Neuronal stem cell (in vitro differentiated cells): ENCODE measurements at regions not wholly inside any gene's neighbourhood (a gene's known extent, or its start where the extent isn't known, plus 50 kb on each side); places are given as distances from the start of the nearest gene placed in this dataset.

ENCODE experiments used
- DNase-seq: peaks from one replicate; pipeline ENCODE4 v3.0.0-alpha.2; 2013; ENCODE audit warnings: low spot score
- H2AFZ ChIP-seq: one replicate; pipeline ENCODE4 v1.6.1; 2013; ENCODE audit warnings: mild to moderate bottlenecking, low read length, inconsistent platforms
- H2AK5ac ChIP-seq: 2 replicates; pipeline ENCODE4 v1.6.1; 2013; ENCODE audit warnings: low read depth, mild to moderate bottlenecking, inconsistent platforms, low read length, moderate library complexity, mixed read lengths
- H2BK120ac ChIP-seq: 2 replicates; pipeline ENCODE4 v1.6.1; 2013; ENCODE audit warnings: low read depth, mild to moderate bottlenecking, inconsistent platforms, low read length, moderate library complexity, mixed read lengths
- H2BK12ac ChIP-seq: one replicate; pipeline ENCODE4 v1.6.1; 2013; ENCODE audit warnings: low read length, inconsistent platforms
- H2BK15ac ChIP-seq: 2 replicates; pipeline ENCODE4 v1.6.1; 2013; ENCODE audit warnings: mild to moderate bottlenecking, low read length, inconsistent platforms, mixed read lengths
- H2BK5ac ChIP-seq: one replicate; pipeline ENCODE4 v1.6.1; 2013; ENCODE audit warnings: inconsistent platforms, mild to moderate bottlenecking, low read length, moderate library complexity
- H3K14ac ChIP-seq: one replicate; pipeline ENCODE4 v1.6.1; 2013; ENCODE audit warnings: low read length, inconsistent platforms
- H3K18ac ChIP-seq: 2 replicates; pipeline ENCODE4 v1.6.1; 2013; ENCODE audit warnings: low read length, inconsistent platforms
- H3K23ac ChIP-seq: 2 replicates; pipeline ENCODE4 v1.6.1; 2013; ENCODE audit warnings: low read depth, mild to moderate bottlenecking, mixed read lengths, low read length, inconsistent platforms; ENCODE audit not compliant: poor library complexity
- H3K27ac ChIP-seq: replicated peaks from 3 replicates; pipeline ENCODE4 v1.5.1; 2013; ENCODE audit warnings: low read length, inconsistent platforms
- H3K27me3 ChIP-seq, 3 experiments: 2 replicates each; pipeline ENCODE4 v1.6.1; 2013; ENCODE audit warnings: low read length in 3 of 3, mild to moderate bottlenecking in 2 of 3, inconsistent platforms in 1 of 3, low read depth in 1 of 3, mixed read lengths in 1 of 3, moderate library complexity in 1 of 3; ENCODE audit not compliant: control insufficient read depth in 3 of 3, insufficient read depth in 3 of 3
- H3K36me3 ChIP-seq, 2 donors: replicated peaks in 1 of 2; 2 replicates each; pipeline ENCODE4 v1.6.1; 2013; ENCODE audit warnings: low read length in 2 of 2; ENCODE audit not compliant: control insufficient read depth in 2 of 2, insufficient read depth in 2 of 2
- H3K4ac ChIP-seq: 2 replicates; pipeline ENCODE4 v1.6.1; 2013; ENCODE audit warnings: inconsistent platforms, mild to moderate bottlenecking, low read length, moderate library complexity
- H3K4me1 ChIP-seq, 2 donors: 1 replicate in 1 of 2; 2 replicates in 1 of 2; pipeline ENCODE4 v1.6.1; 2013; ENCODE audit warnings: low read length in 2 of 2, low read depth in 1 of 2; ENCODE audit not compliant: control insufficient read depth in 2 of 2, insufficient read depth in 1 of 2
- H3K4me2 ChIP-seq: one replicate; pipeline ENCODE4 v1.6.1; 2013; ENCODE audit warnings: mild to moderate bottlenecking, low read length, inconsistent platforms; ENCODE audit not compliant: insufficient read depth, poor library complexity, severe bottlenecking
- H3K4me3 ChIP-seq, 2 donors: 2 replicates each; pipeline ENCODE4 v1.5.1; 2013; ENCODE audit warnings: low read length in 2 of 2, mild to moderate bottlenecking in 2 of 2, inconsistent platforms in 1 of 2, moderate library complexity in 1 of 2
- H3K79me1 ChIP-seq: one replicate; pipeline ENCODE4 v1.6.1; 2013; ENCODE audit warnings: low read depth, mild to moderate bottlenecking, inconsistent platforms, low read length, moderate library complexity
- H3K9ac ChIP-seq: one replicate; pipeline ENCODE4 v1.6.1; 2013; ENCODE audit warnings: mild to moderate bottlenecking, low read depth, low read length, inconsistent platforms; ENCODE audit not compliant: poor library complexity
- H3K9me3 ChIP-seq, 2 donors: replicated peaks in 1 of 2; 2 replicates each; pipeline versions ENCODE3 to v1.6.1; 2013; ENCODE audit warnings: low read length in 2 of 2, mild to moderate bottlenecking in 2 of 2, inconsistent platforms in 1 of 2, low read depth in 1 of 2, mixed read lengths in 1 of 2, moderate library complexity in 1 of 2; ENCODE audit not compliant: control insufficient read depth in 2 of 2, insufficient read depth in 1 of 2
- H4K8ac ChIP-seq: one replicate; pipeline ENCODE4 v1.6.1; 2013; ENCODE audit warnings: low read depth, mild to moderate bottlenecking, inconsistent platforms, low read length, moderate library complexity
- H4K91ac ChIP-seq: one replicate; pipeline ENCODE4 v1.6.1; 2013; ENCODE audit warnings: low read length, low read depth, mild to moderate bottlenecking, inconsistent platforms; ENCODE audit not compliant: poor library complexity
- WGBS, 2 donors: extraction: QIAGEN DNeasy Blood & Tissue Kit; methylation state at CpG; one replicate each; pipeline ENCODE4 v1.1.7; 2013; ENCODE audit warnings: missing lambda C conversion rate in 2 of 2, mixed read lengths in 1 of 2; ENCODE audit not compliant: insufficient read length in 2 of 2, insufficient replicate concordance in 1 of 2; ENCODE audit errors: extremely low coverage in 2 of 2; 5-methylcytosine and 5-hydroxymethylcytosine counted together

DNA sequence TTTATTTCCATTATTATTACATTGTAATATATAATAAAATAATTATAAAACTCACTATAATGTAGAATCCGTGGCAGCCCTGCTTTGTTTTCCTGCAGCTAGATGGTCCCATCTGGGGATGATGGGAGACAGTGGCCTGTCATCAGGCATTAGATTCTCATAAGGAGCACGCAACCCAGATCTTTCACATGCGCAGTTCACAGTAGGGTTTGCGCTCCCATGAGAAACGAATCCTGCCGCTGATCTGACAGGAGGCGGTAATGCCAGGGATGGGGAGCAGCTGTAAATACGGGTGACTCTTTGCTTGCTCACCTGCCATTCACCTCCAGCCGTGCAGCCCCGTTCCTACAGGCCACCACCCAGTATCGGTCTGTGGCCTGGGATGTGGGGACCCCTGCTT lies 1879.3 kb upstream of the WWC1 start:
- H2BK5ac ChIP-seq = no peak overlapping the region
- no peak overlapping the region for H2AK5ac ChIP-seq
- H3K79me1 ChIP-seq = no peaks in the 10 kb centered on the region
- H3K4me3 ChIP-seq = no peak overlapping the region
- peak overlapping the region; percentile 76 for H3K18ac ChIP-seq
- no peaks in the 10 kb centered on the region for H3K4me1 ChIP-seq
- no peak overlapping the region for H4K91ac ChIP-seq
- H3K14ac ChIP-seq = no peak overlapping the region
- H3K4ac ChIP-seq = no peak overlapping the region
- no peaks in the 10 kb centered on the region for H3K27me3 ChIP-seq
- WGBS, 2 donors = no CpG with 5 or more reads among the region's 11 CpGs
- H3K27ac ChIP-seq = no peak overlapping the region
- no peak for DNase-seq
- H4K8ac ChIP-seq = no peak overlapping the region
- H3K36me3 ChIP-seq = no peaks in the 10 kb centered on the region
- H3K9ac ChIP-seq = no peak overlapping the region
- H2BK120ac ChIP-seq = no peak overlapping the region
- no peak overlapping the region for H2AFZ ChIP-seq
- H2BK12ac ChIP-seq = no peak overlapping the region
- H2BK15ac ChIP-seq = peak overlapping the region; percentile 58
- H3K4me2 ChIP-seq = no peak overlapping the region
- H3K23ac ChIP-seq = peak overlapping the region; percentile 65
- H3K9me3 ChIP-seq = peaks cover 0 to 7% of the 10 kb centered on the region in 2 donors

DNA sequence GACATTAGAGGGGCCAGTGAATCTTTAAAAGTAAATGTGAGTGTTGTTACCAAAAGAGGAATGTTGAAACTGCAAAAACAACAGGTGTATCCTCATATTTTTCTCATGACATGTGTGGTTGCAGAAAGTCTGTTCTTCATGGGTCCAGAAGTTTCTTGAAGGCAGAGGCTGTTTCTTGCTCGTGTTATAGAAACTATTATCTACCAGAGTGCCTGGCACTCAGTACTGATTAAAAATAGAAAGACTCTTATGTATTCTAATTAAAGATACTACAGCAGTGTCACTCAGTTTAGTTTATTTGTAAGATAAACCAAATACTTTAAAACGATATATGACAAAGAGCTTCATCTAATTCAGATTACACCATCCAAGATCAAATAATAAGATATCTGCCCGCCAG lies 1864.2 kb upstream of the WWC1 start:
- DNase-seq = no peak
- Histone ChIP-seq H3K4me1 (peaks cover 19 to 22% of the 10 kb centered on the region in 2 donors), H3K4me3 (no peak overlapping the region)

DNA sequence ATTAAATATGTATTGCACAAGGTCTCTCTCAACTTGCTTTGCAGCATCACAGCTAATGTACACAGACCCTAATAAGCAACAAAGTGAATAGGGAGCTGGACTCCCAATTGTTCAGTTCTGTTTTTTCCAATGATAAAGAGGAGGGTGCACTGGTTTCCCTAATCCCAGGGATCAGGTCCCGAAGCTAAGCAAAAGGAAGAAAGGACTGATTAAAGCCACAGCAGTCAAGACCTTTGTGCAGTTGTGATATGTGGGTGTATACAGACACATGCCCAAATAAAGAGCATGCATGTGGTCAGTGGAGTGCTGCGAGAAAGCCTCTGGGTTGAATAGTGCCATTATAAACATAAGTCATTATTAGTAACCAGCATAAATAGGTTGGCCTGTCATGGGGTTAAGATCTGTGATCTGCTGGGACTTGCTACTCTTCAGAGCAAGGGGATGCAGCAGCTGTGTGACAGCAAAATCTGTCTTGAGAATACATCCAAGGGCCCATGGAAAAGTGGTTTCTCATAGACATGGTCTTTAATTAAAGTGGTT lies 1863.1 kb upstream of the WWC1 start:
- WGBS, 2 donors = no CpG with 5 or more reads among the region's 2 CpGs
- peaks cover 20 to 22% of the 10 kb centered on the region in 2 donors for H3K4me1 ChIP-seq

More for the DNA sequence above, 1864.2 kb upstream of the WWC1 start:
- Histone ChIP-seq H3K14ac (no peak overlapping the region), H3K36me3 (no peaks in the 10 kb centered on the region), H3K4me2 (no peak overlapping the region), H3K9ac (no peak overlapping the region), H2BK5ac (no peak overlapping the region), H2BK12ac (no peak overlapping the region), H2AFZ (no peak overlapping the region), H3K27ac (no peak overlapping the region), H4K8ac (no peak overlapping the region), H3K4ac (no peak overlapping the region), H3K23ac (no peak overlapping the region), H2BK120ac (no peak overlapping the region), H4K91ac (no peak overlapping the region), H2AK5ac (no peak overlapping the region), H3K18ac (no peak overlapping the region), H3K9me3 (no peaks in the 10 kb centered on the region), H3K79me1 (no peaks in the 10 kb centered on the region), H3K27me3 (no peaks in the 10 kb centered on the region), H2BK15ac (no peak overlapping the region)
- no CpG with 5 or more reads among the region's 3 CpGs for WGBS, 2 donors

DNA sequence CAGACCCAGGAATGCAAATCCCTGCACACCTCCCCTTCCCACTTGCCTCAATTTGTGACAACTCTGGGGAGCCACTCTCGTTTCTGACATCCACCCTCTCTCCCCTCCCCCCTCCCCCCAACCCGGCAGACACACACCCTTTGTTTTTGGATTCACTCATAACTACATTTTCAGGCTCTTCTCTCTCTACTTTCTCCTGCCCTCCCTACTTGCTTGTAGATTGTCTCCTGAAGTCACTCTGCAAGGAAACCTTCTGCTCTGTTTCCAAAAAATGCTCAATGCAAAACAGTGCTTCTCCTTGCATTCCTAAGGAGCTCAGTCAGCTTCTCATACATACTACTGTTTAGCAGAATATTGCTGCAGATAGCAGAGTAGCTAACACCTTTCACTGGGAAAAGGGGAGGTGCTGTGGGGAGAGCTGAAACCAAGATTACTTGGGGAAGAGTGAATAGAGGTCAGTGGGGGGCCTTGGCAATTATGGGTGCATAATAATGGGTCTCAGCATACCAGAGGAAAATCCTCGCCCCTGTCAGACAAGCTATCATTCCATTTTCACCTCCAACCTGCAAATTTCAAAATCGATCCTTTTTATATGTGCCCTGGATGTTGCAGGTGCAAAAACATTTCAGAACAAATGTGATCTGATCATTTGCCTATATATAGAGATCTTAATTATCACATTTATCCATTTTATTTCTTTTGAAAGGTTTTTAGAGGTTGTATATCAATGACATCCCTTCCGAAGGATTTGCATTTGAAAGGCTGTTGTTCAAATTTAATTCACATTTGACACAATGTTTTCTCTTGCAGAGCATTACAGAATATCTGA lies 1860.7 kb upstream of the WWC1 start:
- H3K27me3 ChIP-seq = no peaks in the 10 kb centered on the region
- H2BK12ac ChIP-seq = no peak overlapping the region
- no peaks in the 10 kb centered on the region for H3K9me3 ChIP-seq
- H3K4ac ChIP-seq = no peak overlapping the region
- H2AK5ac ChIP-seq = no peak overlapping the region
- no peak overlapping the region for H2BK15ac ChIP-seq
- H3K4me3 ChIP-seq = peak overlapping the region in 1 of 2 donors; percentile 1
- H3K27ac ChIP-seq = peak overlapping the region; percentile 80
- H3K23ac ChIP-seq = no peak overlapping the region
- no peak overlapping the region for H3K9ac ChIP-seq
- H3K4me1 ChIP-seq = peaks cover 19 to 22% of the 10 kb centered on the region in 2 donors
- H3K79me1 ChIP-seq = no peaks in the 10 kb centered on the region
- WGBS, 2 donors = no CpG with 5 or more reads among the region's 5 CpGs
- peak overlapping the region; percentile 39 for H3K4me2 ChIP-seq
- peak overlapping the region; percentile 77 for H2AFZ ChIP-seq
- H3K14ac ChIP-seq = no peak overlapping the region
- peak; percentile 46 for DNase-seq
- H4K91ac ChIP-seq = no peak overlapping the region
- H2BK120ac ChIP-seq = no peak overlapping the region
- peak overlapping the region; percentile 2 for H3K18ac ChIP-seq
- H4K8ac ChIP-seq = no peak overlapping the region
- no peaks in the 10 kb centered on the region for H3K36me3 ChIP-seq
- H2BK5ac ChIP-seq = no peak overlapping the region

More for the DNA sequence above, 1863.1 kb upstream of the WWC1 start:
- no peaks in the 10 kb centered on the region for H3K27me3 ChIP-seq
- no peak overlapping the region for H4K91ac ChIP-seq
- no peak overlapping the region for H2BK12ac ChIP-seq
- H3K9me3 ChIP-seq = no peaks in the 10 kb centered on the region
- no peak overlapping the region for H3K4me2 ChIP-seq
- DNase-seq = peak; percentile 31
- no peak overlapping the region for H3K23ac ChIP-seq
- no peak overlapping the region for H3K9ac ChIP-seq
- no peak overlapping the region for H3K4me3 ChIP-seq
- H2BK120ac ChIP-seq = no peak overlapping the region
- H3K4ac ChIP-seq = no peak overlapping the region
- no peak overlapping the region for H4K8ac ChIP-seq
- no peak overlapping the region for H2BK5ac ChIP-seq
- no peak overlapping the region for H2AK5ac ChIP-seq
- no peak overlapping the region for H3K18ac ChIP-seq
- no peak overlapping the region for H3K14ac ChIP-seq
- no peak overlapping the region for H2AFZ ChIP-seq
- peak overlapping the region; percentile 6 for H3K27ac ChIP-seq
- H2BK15ac ChIP-seq = no peak overlapping the region
- no peaks in the 10 kb centered on the region for H3K79me1 ChIP-seq
- no peaks in the 10 kb centered on the region for H3K36me3 ChIP-seq
